ENCODE measurements at regions not wholly inside any gene's neighbourhood (a gene's known extent, or its start where the extent isn't known, plus 50 kb on each side); places are given as distances from the start of the nearest gene placed in this dataset.

DNA sequence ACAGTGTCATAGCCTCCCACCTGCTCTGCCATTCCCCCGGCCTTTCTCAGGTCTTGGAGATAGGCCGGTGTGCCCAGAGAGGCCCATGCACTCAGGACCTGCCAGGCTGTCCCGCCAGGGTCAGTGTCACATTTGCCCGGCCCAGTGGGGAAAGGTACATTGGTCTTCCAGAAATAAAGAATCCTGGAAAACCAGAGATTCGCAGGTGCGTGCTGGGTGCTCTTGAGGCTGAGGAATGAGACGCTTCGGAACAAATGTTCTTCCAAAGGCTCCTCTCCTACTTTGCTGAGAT lies 205.8 kb upstream of the RTL1 start:
- TF ChIP-seq, protein P1, sequence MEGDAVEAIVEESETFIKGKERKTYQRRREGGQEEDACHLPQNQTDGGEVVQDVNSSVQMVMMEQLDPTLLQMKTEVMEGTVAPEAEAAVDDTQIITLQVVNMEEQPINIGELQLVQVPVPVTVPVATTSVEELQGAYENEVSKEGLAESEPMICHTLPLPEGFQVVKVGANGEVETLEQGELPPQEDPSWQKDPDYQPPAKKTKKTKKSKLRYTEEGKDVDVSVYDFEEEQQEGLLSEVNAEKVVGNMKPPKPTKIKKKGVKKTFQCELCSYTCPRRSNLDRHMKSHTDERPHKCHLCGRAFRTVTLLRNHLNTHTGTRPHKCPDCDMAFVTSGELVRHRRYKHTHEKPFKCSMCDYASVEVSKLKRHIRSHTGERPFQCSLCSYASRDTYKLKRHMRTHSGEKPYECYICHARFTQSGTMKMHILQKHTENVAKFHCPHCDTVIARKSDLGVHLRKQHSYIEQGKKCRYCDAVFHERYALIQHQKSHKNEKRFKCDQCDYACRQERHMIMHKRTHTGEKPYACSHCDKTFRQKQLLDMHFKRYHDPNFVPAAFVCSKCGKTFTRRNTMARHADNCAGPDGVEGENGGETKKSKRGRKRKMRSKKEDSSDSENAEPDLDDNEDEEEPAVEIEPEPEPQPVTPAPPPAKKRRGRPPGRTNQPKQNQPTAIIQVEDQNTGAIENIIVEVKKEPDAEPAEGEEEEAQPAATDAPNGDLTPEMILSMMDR (conservative IDR thresholded peaks at IDR 0.05; ENCODE audit: low read depth, low read length), result no peak
- no peak for TF ChIP-seq EZH2 (IDR thresholded peaks at IDR 0.05; ENCODE audit: borderline replicate concordance, low read depth, low read length, poor library complexity, severe bottlenecking)

All from A673 (cell line).